Osteocyte (in vitro differentiated cells): ENCODE measurements at regions not wholly inside any gene's neighbourhood (a gene's known extent, or its start where the extent isn't known, plus 50 kb on each side); places are given as distances from the start of the nearest gene placed in this dataset.

ENCODE experiments used
- DNase-seq: peaks from one replicate; pipeline ENCODE4 v3.0.0; 2021; ENCODE audit warnings: mixed read lengths; ENCODE audit not compliant: unreplicated experiment; ENCODE audit errors: extremely low spot score
- H3K27ac Mint-ChIP-seq: one replicate; pipeline ENCODE4 v1.8.0; 2021; ENCODE audit warnings: mild to moderate bottlenecking, mixed read lengths; ENCODE audit not compliant: unreplicated experiment
- H3K27me3 Mint-ChIP-seq: one replicate; pipeline ENCODE4 v1.8.0; 2021; ENCODE audit warnings: mixed read lengths; ENCODE audit not compliant: unreplicated experiment
- H3K36me3 Mint-ChIP-seq: one replicate; pipeline ENCODE4 v1.8.0; 2021; ENCODE audit warnings: mixed read lengths; ENCODE audit not compliant: unreplicated experiment
- H3K4me1 Mint-ChIP-seq: one replicate; pipeline ENCODE4 v1.8.0; 2021; ENCODE audit warnings: mixed read lengths; ENCODE audit not compliant: unreplicated experiment
- H3K4me3 Mint-ChIP-seq: one replicate; pipeline ENCODE4 v1.8.0; 2021; ENCODE audit warnings: mild to moderate bottlenecking, moderate library complexity, mixed read lengths; ENCODE audit not compliant: unreplicated experiment
- H3K9me3 Mint-ChIP-seq: one replicate; pipeline ENCODE4 v1.8.0; 2021; ENCODE audit warnings: mixed read lengths; ENCODE audit not compliant: unreplicated experiment
- CTCF ChIP-seq: fragments of 200-600 bp; sonication (generic); IDR thresholded peaks from 2 replicates; pipeline ENCODE4 v1.5.0; 2021; ENCODE audit warnings: antibody characterized with exemption, mild to moderate bottlenecking, moderate library complexity

- Mint-ChIP-seq H3K4me3 (no peak overlapping the region), H3K9me3 (no peaks in the 10 kb centered on the region), H3K4me1 (no peaks in the 10 kb centered on the region), H3K27me3 (no peaks in the 10 kb centered on the region), H3K36me3 (no peaks in the 10 kb centered on the region), H3K27ac (no peak overlapping the region)
- TF ChIP-seq CTCF: no peak
- DNase-seq: no peak
Measured at GRCh38 chr13:81848291-81848690, 1507.4 kb upstream of the SPRY2 start.

GRCh38 chr13:81846771-81847170 lies 1505.8 kb upstream of the SPRY2 start:
- Mint-ChIP-seq H3K36me3 (no peaks in the 10 kb centered on the region), H3K27me3 (no peaks in the 10 kb centered on the region), H3K4me1 (no peaks in the 10 kb centered on the region), H3K27ac (no peak overlapping the region), H3K9me3 (no peaks in the 10 kb centered on the region), H3K4me3 (no peak overlapping the region)
- no peak for TF ChIP-seq CTCF
- no peak for DNase-seq

- no peak for DNase-seq
- no peak overlapping the region for H3K27ac Mint-ChIP-seq
- H3K4me3 Mint-ChIP-seq: no peak overlapping the region
- TF ChIP-seq CTCF: no peak
- H3K4me1 Mint-ChIP-seq: no peaks in the 10 kb centered on the region
- H3K36me3 Mint-ChIP-seq: no peaks in the 10 kb centered on the region
- no peaks in the 10 kb centered on the region for H3K27me3 Mint-ChIP-seq
- peaks cover 5% of the 10 kb centered on the region for H3K9me3 Mint-ChIP-seq
Measured at GRCh38 chr13:81821259-81821658, 1480.3 kb upstream of the SPRY2 start.

- Mint-ChIP-seq H3K9me3 (no peaks in the 10 kb centered on the region), H3K27ac (no peak overlapping the region), H3K4me3 (no peak overlapping the region), H3K4me1 (no peaks in the 10 kb centered on the region), H3K36me3 (no peaks in the 10 kb centered on the region), H3K27me3 (peaks cover 3% of the 10 kb centered on the region)
- no peak for DNase-seq
- no peak for TF ChIP-seq CTCF
Measured at GRCh38 chr13:81800433-81800832, 1459.5 kb upstream of the SPRY2 start.

- Mint-ChIP-seq H3K9me3 (peaks cover 7% of the 10 kb centered on the region), H3K4me1 (no peaks in the 10 kb centered on the region), H3K27me3 (no peaks in the 10 kb centered on the region), H3K4me3 (no peak overlapping the region), H3K36me3 (no peaks in the 10 kb centered on the region), H3K27ac (no peak overlapping the region)
- DNase-seq: no peak
- no peak for TF ChIP-seq CTCF
Measured at GRCh38 chr13:81795710-81796109, 1454.8 kb upstream of the SPRY2 start.
